ENCODE measurements at regions not wholly inside any gene's neighbourhood (a gene's known extent, or its start where the extent isn't known, plus 50 kb on each side); places are given as distances from the start of the nearest gene placed in this dataset.
"Not testable (repeated sequence)": the region's sequence is repeated elsewhere in the genome, so short reads cannot be mapped to it uniquely, and the experiment has no call there.

DNA sequence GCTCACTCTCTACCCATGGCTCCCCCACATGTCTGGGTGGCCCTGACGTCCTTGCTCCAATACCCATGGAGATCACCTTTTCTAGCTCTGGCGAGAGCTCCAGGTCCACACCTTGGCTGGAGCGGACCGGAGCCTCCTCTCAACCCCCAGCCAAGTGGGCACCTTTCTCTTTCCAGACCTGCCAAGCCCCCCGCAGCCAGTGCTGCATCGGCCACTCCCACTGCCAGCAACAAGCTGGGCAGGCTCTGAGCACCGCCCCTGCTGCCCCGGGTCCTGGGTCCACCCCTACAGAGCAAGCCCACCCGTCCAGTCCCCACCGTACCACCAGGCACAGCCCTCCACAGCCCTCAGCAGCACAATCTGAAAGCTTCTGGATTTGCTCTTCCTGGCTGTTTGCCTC lies 98.2 kb upstream of the C14orf180 start:
- dilution Hi-C loops (cut with MboI; ENCODE audit: extremely low pct_ligation_motif_present, low sequenced_read_pairs): no loop called here
- Histone ChIP-seq H3K4me3 (ENCODE audit: control insufficient read depth in 2 of 3, extremely low read depth in 1 of 3, insufficient read depth in 2 of 3, low read depth in 1 of 3, low read length in 3 of 3) (no peak overlapping the region), H3K36me3 (ENCODE audit: control insufficient read depth in 2 of 2, extremely low read depth in 1 of 2, insufficient read depth in 2 of 2, low read length in 2 of 2) (no peaks in the 10 kb centered on the region), H3K79me2 (ENCODE audit: control insufficient read depth, insufficient read depth, low read length) (no peaks in the 10 kb centered on the region), H2AFZ (ENCODE audit: control insufficient read depth, low read length) (no peak overlapping the region), H3K27me3 (ENCODE audit: control insufficient read depth, extremely low read depth, insufficient read depth, low read length) (no peaks in the 10 kb centered on the region), H3K27ac (ENCODE audit: control insufficient read depth, insufficient read depth, low read length) (no peak overlapping the region), H3K4me2 (ENCODE audit: control insufficient read depth, extremely low read depth, insufficient read depth, low read depth, low read length) (no peak overlapping the region), H3K9me1 (ENCODE audit: control insufficient read depth, extremely low read depth, insufficient read depth, low read length) (no peaks in the 10 kb centered on the region), H4K20me1 (ENCODE audit: control insufficient read depth, extremely low read depth, insufficient read depth, low read length) (no peaks in the 10 kb centered on the region), H3K9me3 (ENCODE audit: control insufficient read depth, low read depth, low read length) (no peaks in the 10 kb centered on the region), H3K9ac (ENCODE audit: control insufficient read depth, extremely low read depth, insufficient read depth, low read length) (no peak overlapping the region), H3K4me1 (ENCODE audit: control insufficient read depth, extremely low read depth, insufficient read depth, low read length) (no peaks in the 10 kb centered on the region)
- FAIRE-seq (no peak), DNase-seq (ENCODE audit: low read depth, low spot score) (no peak)
- TF ChIP-seq, protein P1, sequence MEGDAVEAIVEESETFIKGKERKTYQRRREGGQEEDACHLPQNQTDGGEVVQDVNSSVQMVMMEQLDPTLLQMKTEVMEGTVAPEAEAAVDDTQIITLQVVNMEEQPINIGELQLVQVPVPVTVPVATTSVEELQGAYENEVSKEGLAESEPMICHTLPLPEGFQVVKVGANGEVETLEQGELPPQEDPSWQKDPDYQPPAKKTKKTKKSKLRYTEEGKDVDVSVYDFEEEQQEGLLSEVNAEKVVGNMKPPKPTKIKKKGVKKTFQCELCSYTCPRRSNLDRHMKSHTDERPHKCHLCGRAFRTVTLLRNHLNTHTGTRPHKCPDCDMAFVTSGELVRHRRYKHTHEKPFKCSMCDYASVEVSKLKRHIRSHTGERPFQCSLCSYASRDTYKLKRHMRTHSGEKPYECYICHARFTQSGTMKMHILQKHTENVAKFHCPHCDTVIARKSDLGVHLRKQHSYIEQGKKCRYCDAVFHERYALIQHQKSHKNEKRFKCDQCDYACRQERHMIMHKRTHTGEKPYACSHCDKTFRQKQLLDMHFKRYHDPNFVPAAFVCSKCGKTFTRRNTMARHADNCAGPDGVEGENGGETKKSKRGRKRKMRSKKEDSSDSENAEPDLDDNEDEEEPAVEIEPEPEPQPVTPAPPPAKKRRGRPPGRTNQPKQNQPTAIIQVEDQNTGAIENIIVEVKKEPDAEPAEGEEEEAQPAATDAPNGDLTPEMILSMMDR (optimal IDR thresholded peaks at IDR 0.05 in 1 of 3, IDR thresholded peaks at IDR 0.05 in 1 of 3, conservative IDR thresholded peaks at IDR 0.05 in 1 of 3; ENCODE audit: extremely low read depth in 1 of 3, insufficient read depth in 2 of 3, low read length in 3 of 3): no peak
- TF ChIP-seq EZH2 (IDR thresholded peaks at IDR 0.05; ENCODE audit: low read length): no peak

DNA sequence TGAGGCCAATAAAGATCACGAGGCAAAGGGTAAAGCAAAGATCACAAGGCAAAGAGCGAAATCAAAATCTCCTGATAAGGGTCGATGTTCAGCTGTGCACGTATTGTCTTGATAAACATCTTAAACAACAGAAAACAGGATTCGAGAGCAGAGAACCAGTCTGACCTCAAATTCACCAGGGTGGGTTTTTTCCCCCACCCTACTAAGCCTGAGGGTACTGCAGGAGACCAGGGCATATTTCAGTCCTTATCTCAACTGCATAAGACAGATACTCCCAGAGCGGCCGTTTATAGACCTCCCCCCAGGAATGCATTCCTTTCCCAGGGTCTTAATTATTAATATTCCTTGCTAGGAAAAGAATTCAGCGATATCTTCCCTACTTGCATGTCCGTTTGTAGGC lies 97.5 kb upstream of the C14orf180 start:
- H2AFZ ChIP-seq (ENCODE audit: control insufficient read depth, low read length); H3K9me3 ChIP-seq (ENCODE audit: control insufficient read depth, low read depth, low read length); FAIRE-seq; H3K36me3 ChIP-seq (ENCODE audit: control insufficient read depth in 2 of 2, extremely low read depth in 1 of 2, insufficient read depth in 2 of 2, low read length in 2 of 2); H3K27ac ChIP-seq (ENCODE audit: control insufficient read depth, insufficient read depth, low read length); H3K9me1 ChIP-seq (ENCODE audit: control insufficient read depth, extremely low read depth, insufficient read depth, low read length); H3K4me1 ChIP-seq (ENCODE audit: control insufficient read depth, extremely low read depth, insufficient read depth, low read length); H4K20me1 ChIP-seq (ENCODE audit: control insufficient read depth, extremely low read depth, insufficient read depth, low read length); dilution Hi-C loops (cut with MboI; ENCODE audit: extremely low pct_ligation_motif_present, low sequenced_read_pairs); H3K4me3 ChIP-seq (ENCODE audit: control insufficient read depth in 2 of 3, extremely low read depth in 1 of 3, insufficient read depth in 2 of 3, low read depth in 1 of 3, low read length in 3 of 3); H3K9ac ChIP-seq (ENCODE audit: control insufficient read depth, extremely low read depth, insufficient read depth, low read length); H3K27me3 ChIP-seq (ENCODE audit: control insufficient read depth, extremely low read depth, insufficient read depth, low read length); H3K4me2 ChIP-seq (ENCODE audit: control insufficient read depth, extremely low read depth, insufficient read depth, low read depth, low read length); H3K79me2 ChIP-seq (ENCODE audit: control insufficient read depth, insufficient read depth, low read length); DNase-seq (ENCODE audit: low read depth, low spot score): not testable (repeated sequence)

DNA sequence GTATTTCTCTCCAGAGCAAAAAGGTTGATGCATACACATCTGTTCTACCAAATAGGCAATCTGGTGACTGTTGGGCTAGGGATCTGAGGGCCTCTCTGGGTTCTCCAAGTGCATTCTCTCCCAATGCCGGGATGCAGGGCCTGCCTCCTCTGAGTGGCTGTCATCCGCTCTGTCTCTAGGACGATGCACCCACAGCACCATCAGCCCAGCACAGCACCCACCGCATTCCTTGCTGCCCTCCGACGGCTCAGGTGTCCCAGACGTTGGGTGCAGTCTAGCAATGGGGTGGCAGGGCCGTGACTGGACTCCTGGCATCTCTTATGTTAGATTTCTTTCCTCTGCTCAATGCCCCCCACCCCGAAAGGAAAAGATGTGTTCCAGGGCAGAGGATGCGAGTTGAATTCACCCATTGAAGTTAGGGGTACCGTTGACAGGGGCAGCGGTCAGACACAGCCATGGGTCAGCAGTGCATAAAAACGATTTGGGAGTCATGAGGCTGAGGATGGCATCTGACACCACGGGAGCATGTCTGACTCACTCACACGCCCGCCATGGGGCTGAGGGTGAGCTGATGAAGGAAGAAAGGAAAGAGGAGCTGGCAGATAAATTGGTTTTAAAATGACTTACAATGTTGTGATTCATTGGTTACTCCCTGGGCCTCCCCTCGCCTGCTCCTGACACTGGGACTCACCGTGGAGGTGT lies 93.2 kb upstream of the C14orf180 start:
- H3K79me2 ChIP-seq (ENCODE audit: control insufficient read depth, insufficient read depth, low read length): no peaks in the 10 kb centered on the region
- no peaks in the 10 kb centered on the region for H3K4me1 ChIP-seq (ENCODE audit: control insufficient read depth, extremely low read depth, insufficient read depth, low read length)
- no peaks in the 10 kb centered on the region for H3K9me3 ChIP-seq (ENCODE audit: control insufficient read depth, low read depth, low read length)
- no peak overlapping the region for H2AFZ ChIP-seq (ENCODE audit: control insufficient read depth, low read length)
- no peak overlapping the region for H3K9ac ChIP-seq (ENCODE audit: control insufficient read depth, extremely low read depth, insufficient read depth, low read length)
- no peaks in the 10 kb centered on the region for H3K27me3 ChIP-seq (ENCODE audit: control insufficient read depth, extremely low read depth, insufficient read depth, low read length)
- DNase-seq (ENCODE audit: low read depth, low spot score): no peak
- no peaks in the 10 kb centered on the region for H3K36me3 ChIP-seq (ENCODE audit: control insufficient read depth in 2 of 2, extremely low read depth in 1 of 2, insufficient read depth in 2 of 2, low read length in 2 of 2)
- dilution Hi-C loops (cut with MboI; ENCODE audit: extremely low pct_ligation_motif_present, low sequenced_read_pairs): no loop called here
- no peak for FAIRE-seq
- no peak overlapping the region for H3K4me3 ChIP-seq (ENCODE audit: control insufficient read depth in 2 of 3, extremely low read depth in 1 of 3, insufficient read depth in 2 of 3, low read depth in 1 of 3, low read length in 3 of 3)
- H4K20me1 ChIP-seq (ENCODE audit: control insufficient read depth, extremely low read depth, insufficient read depth, low read length): no peaks in the 10 kb centered on the region
- TF ChIP-seq EZH2 (IDR thresholded peaks at IDR 0.05; ENCODE audit: low read length): no peak
- TF ChIP-seq, protein P1 (optimal IDR thresholded peaks at IDR 0.05 in 1 of 3, IDR thresholded peaks at IDR 0.05 in 1 of 3, conservative IDR thresholded peaks at IDR 0.05 in 1 of 3; ENCODE audit: extremely low read depth in 1 of 3, insufficient read depth in 2 of 3, low read length in 3 of 3): no peak
- no peak overlapping the region for H3K4me2 ChIP-seq (ENCODE audit: control insufficient read depth, extremely low read depth, insufficient read depth, low read depth, low read length)
- no peaks in the 10 kb centered on the region for H3K9me1 ChIP-seq (ENCODE audit: control insufficient read depth, extremely low read depth, insufficient read depth, low read length)
- no peak overlapping the region for H3K27ac ChIP-seq (ENCODE audit: control insufficient read depth, insufficient read depth, low read length)
